HepG2 (cell line): ENCODE measurements at regions not wholly inside any gene's neighbourhood (a gene's known extent, or its start where the extent isn't known, plus 50 kb on each side); places are given as distances from the start of the nearest gene placed in this dataset.

ENCODE experiments used
- BRD4 ChIP-seq: sonication (generic); formaldehyde crosslinking; IDR thresholded peaks from 2 replicates; pipeline ENCODE4 v1.4.0; 2020; ENCODE audit warnings: missing genetic modification reagents
- CREB1 ChIP-seq, 2 experiments: fragments of 450-650 bp in 1 of 2; IDR thresholded peaks; 2 replicates each; pipeline ENCODE4 v1.6.1; 2016 to 2017; ENCODE audit warnings: control low read depth in 1 of 2, mild to moderate bottlenecking in 1 of 2, missing compliant biosample characterization in 1 of 2, missing genetic modification characterization in 1 of 2
- CTCF ChIP-seq: sonication (generic); formaldehyde crosslinking; IDR thresholded peaks from 2 replicates; pipeline ENCODE4 v1.5.0; 2020; ENCODE audit warnings: mild to moderate bottlenecking, missing genetic modification reagents, moderate library complexity
- HNRNPK ChIP-seq: fragments of 200-400 bp; formaldehyde crosslinking; IDR thresholded peaks from 2 replicates; pipeline ENCODE4 v1.6.1; 2018; ENCODE audit warnings: low read length, low read depth, moderate library complexity, mild to moderate bottlenecking; ENCODE audit not compliant: poor library complexity, severe bottlenecking
- HOXA9 ChIP-seq: sonication (generic); formaldehyde crosslinking; IDR thresholded peaks from 2 replicates; pipeline ENCODE4 v1.8.1; 2022; ENCODE audit warnings: missing genetic modification reagents, mild to moderate bottlenecking, moderate library complexity, borderline replicate concordance
- MNT ChIP-seq: fragments of 450-650 bp; IDR thresholded peaks from 2 replicates; pipeline ENCODE4 v1.6.1; 2016
- MXI1 ChIP-seq: IDR thresholded peaks from 3 replicates; pipeline ENCODE4 v1.6.1; 2012; ENCODE audit warnings: low read depth, low read length, inconsistent platforms, borderline replicate concordance
- NPAS2 ChIP-seq: sonication (generic); formaldehyde crosslinking; IDR thresholded peaks from 2 replicates; pipeline ENCODE4 v1.8.0; 2022; ENCODE audit warnings: mild to moderate bottlenecking, missing genetic modification reagents, borderline replicate concordance
- SIN3A ChIP-seq: IDR thresholded peaks from 2 replicates; pipeline ENCODE4 v1.6.1; 2011; ENCODE audit warnings: low read depth, mild to moderate bottlenecking, control low read depth, low read length, borderline replicate concordance
- ZNF274 ChIP-seq: sonication (generic); formaldehyde crosslinking; IDR thresholded peaks from 2 replicates; pipeline ENCODE4 v1.5.1; 2020; ENCODE audit warnings: mild to moderate bottlenecking, missing genetic modification reagents
- TF ChIP-seq, protein P1 (sequence below): sonication (generic); formaldehyde crosslinking; IDR thresholded peaks from 2 replicates; pipeline ENCODE4 v1.4.0; 2020; ENCODE audit warnings: missing genetic modification reagents, mild to moderate bottlenecking, borderline replicate concordance
- TF ChIP-seq, protein P2 (sequence below), 2 experiments: sonication (generic) in 1 of 2; formaldehyde crosslinking in 1 of 2; IDR thresholded peaks; 2 replicates each; pipeline versions ENCODE4 v1.5.1 to v1.6.1; 2011 to 2020; ENCODE audit warnings: borderline replicate concordance in 1 of 2, low read depth in 1 of 2, low read length in 1 of 2, mild to moderate bottlenecking in 1 of 2, missing genetic modification reagents in 1 of 2, moderate library complexity in 1 of 2

DNA sequence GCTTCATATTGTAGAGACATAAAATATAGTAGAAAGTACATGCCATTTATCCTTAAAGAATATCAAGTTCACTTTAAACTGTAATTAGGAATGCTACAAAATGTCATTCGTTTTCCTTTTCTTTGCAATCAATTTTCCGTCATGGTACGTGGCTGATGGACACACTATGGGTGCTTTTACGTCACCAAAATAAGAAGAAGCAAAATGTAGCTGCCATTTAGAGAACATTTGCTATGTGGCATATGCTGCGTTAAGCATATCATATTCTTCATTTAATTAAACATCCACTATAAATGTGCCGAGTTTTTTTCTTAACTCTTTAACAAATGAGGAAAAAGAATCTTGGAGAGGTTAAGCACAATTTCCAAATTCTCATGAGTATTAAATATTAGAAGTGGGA is 1358.5 kb upstream of the NXPH2 start:
- TF ChIP-seq MNT (no peak), BRD4 (CRISPR knock-in tag) (no peak), NPAS2 (no peak), MXI1 (no peak), ZNF274 (CRISPR knock-in tag) (no peak), CREB1 (IDR thresholded peaks at IDR 0.05) (peak; percentile 73), CREB1 (CRISPR knock-in tag; IDR thresholded peaks at IDR 0.05) (no peak), HOXA9 (no peak), CTCF (CRISPR knock-in tag) (no peak), SIN3A (no peak), HNRNPK (no peak)
- TF ChIP-seq, protein P1, sequence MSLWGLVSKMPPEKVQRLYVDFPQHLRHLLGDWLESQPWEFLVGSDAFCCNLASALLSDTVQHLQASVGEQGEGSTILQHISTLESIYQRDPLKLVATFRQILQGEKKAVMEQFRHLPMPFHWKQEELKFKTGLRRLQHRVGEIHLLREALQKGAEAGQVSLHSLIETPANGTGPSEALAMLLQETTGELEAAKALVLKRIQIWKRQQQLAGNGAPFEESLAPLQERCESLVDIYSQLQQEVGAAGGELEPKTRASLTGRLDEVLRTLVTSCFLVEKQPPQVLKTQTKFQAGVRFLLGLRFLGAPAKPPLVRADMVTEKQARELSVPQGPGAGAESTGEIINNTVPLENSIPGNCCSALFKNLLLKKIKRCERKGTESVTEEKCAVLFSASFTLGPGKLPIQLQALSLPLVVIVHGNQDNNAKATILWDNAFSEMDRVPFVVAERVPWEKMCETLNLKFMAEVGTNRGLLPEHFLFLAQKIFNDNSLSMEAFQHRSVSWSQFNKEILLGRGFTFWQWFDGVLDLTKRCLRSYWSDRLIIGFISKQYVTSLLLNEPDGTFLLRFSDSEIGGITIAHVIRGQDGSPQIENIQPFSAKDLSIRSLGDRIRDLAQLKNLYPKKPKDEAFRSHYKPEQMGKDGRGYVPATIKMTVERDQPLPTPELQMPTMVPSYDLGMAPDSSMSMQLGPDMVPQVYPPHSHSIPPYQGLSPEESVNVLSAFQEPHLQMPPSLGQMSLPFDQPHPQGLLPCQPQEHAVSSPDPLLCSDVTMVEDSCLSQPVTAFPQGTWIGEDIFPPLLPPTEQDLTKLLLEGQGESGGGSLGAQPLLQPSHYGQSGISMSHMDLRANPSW (CRISPR knock-in tag): no peak
- TF ChIP-seq, protein P2, sequence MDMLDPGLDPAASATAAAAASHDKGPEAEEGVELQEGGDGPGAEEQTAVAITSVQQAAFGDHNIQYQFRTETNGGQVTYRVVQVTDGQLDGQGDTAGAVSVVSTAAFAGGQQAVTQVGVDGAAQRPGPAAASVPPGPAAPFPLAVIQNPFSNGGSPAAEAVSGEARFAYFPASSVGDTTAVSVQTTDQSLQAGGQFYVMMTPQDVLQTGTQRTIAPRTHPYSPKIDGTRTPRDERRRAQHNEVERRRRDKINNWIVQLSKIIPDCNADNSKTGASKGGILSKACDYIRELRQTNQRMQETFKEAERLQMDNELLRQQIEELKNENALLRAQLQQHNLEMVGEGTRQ (IDR thresholded peaks at IDR 0.05; ENCODE audit: low read depth, low read length): no peak
- TF ChIP-seq, protein P2 (CRISPR knock-in tag; IDR thresholded peaks at IDR 0.05; ENCODE audit: borderline replicate concordance): no peak
